Left renal cortex interstitium (tissue), 4 donors: ENCODE measurements at regions not wholly inside any gene's neighbourhood (a gene's known extent, or its start where the extent isn't known, plus 50 kb on each side); places are given as distances from the start of the nearest gene placed in this dataset.

ENCODE experiments used
- DNase-seq, 4 donors: peaks; one replicate each; pipeline ENCODE4 v3.0.0-alpha.2; 2013; ENCODE audit warnings: low read depth in 4 of 4, low spot score in 2 of 4, missing footprints in 1 of 4

- no peak for DNase-seq
Observed at GRCh38 chr19:30120860-30121484, 178.9 kb downstream of the URI1 start.

- DNase-seq, result no peak
Observed at GRCh38 chr19:30122431-30122830, 180.4 kb downstream of the URI1 start.

GRCh38 chr19:30123119-30123518, 181.1 kb downstream of the URI1 start:
- DNase-seq, result no peak

DNA sequence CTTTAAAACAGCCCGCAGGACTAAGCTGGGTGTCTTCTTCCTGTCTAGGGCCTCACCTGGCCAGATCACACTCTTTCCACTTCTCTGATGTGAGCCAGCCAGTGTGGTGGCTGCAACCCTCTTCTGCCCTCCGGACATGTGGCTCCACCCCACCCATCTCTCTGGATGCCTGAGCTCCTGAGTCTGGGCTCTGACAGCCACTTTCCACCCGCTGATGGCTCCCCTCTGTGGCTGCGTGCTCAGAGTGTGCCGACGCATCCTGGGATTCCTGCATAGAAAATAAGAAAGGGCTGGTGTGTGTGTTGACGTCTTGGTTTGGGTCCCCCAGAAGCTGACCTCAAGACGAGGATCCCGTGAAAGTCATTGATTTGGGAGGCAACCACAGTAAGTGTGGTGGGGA, 181.6 kb downstream of the URI1 start:
- DNase-seq, result no peak

DNA sequence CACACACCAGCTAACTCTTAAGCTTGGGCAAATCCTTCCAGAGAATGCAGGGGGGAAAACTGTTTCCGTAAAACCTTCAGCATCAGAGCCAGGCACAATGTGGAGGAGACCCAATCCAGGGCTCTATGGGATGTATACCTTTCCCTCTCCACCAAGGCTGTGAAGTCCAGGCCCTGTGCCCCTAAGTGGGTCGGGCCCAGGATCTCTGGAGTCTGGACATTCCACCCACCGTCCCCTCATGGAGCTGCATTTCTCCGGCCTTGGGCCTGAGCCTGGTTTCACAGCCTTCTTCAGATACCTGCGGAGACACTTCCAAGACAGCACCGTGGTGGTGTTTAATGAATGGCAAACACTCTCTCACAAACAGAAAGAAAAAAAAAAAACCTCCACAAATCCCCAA, 186.2 kb downstream of the URI1 start:
- no peak for DNase-seq

GRCh38 chr19:30130356-30131122, 188.5 kb downstream of the URI1 start:
- no peak for DNase-seq

DNA sequence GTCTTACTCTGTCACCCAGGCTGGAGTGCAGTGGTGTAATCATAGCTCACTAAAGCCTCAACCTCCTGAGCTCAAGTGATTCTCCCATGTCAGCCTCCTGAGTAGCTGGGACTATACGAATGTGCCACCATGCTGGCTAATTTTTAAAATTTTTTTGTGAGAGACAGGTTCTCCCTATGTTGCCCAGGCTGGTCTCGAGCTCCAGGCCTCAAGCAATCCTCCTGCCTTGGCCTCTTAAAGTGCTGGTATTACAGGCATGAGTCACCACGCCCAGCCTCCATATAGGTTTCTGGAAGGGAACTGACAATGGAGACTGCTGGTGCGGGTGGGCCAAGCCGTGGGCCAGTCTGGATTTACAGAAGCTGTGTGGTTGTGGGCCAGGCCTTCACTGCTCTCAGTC, 189.2 kb downstream of the URI1 start:
- DNase-seq, result no peak

- no peak for DNase-seq
Observed at GRCh38 chr19:30131722-30132291, 189.8 kb downstream of the URI1 start.

GRCh38 chr19:30132343-30133075, 190.5 kb downstream of the URI1 start:
- DNase-seq, result no peak

DNA sequence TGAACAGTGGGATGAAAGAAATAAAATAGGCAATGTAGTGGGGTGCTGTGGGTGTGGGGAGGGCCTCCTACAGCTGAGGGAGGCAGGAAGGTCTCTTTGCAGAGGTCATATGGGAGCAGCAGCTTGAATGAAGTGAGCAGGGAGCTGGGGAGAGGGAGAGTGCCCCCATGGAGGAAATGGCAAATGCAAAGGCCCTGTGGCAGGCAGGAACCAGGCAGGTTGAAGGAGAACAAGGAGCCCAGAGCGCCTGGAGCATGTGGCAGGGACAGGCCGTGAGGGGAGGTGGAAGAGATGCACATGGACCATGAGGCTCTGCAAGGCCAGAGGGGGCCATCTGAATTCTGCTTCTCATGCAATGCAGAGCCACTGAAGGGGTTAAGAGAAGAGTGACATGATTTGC, 191.8 kb downstream of the URI1 start:
- DNase-seq, result no peak

DNA sequence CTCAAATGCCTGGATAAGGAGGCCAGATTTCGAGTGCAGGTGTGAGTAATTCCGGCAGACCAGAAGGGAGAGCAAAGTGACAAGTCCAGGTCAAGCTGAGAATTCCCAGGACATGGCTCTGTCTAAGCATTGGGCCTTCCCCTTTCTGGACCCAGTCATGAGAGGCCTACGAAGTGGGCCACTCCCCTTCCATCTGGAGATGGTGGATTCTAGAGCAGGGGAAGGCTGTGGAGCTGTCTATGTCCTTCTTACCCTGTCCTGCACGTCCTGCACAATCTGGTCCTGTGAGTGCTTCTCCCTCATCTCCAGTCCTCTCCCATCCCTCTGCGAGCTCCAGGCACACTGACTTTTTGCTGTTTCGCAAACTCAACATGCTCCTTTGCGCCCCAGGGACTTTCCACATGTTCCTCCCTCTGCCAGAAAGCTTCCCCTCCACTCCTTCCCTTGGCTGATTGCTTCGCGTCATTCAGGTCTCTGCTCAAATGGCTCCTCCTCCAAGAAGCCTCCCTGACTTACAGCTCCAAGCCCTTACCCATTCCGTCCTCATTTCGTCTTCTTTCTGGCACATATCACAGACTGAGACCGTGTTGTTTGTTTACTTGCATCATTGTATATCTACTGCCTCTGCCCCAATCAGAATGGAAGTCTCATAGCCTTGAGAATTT, 193.2 kb downstream of the URI1 start:
- DNase-seq, result no peak

DNA sequence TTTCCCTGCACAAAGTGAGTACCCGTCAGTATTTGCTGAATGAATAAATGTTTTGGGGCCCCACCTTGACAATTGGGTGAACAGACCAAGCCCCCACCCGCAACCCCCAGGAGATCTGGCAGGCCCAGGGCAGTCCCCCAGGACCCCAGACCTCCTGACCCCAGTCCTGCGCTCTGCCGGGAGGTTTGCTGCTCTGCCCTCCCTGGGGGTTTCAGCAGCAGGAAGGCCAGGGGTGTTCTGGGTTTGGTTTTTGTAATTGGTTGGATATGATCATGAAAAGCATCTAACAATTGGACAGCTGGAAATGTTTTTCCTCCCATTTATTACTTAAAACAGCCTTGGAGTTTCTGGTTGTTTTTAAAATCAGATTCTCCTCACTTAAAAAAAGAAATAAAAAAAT, 193.8 kb downstream of the URI1 start:
- DNase-seq, result no peak

GRCh38 chr19:30136611-30137195, 194.7 kb downstream of the URI1 start:
- DNase-seq, result no peak

GRCh38 chr19:30137747-30138146, 195.7 kb downstream of the URI1 start:
- no peak for DNase-seq

- no peak for DNase-seq
Observed at GRCh38 chr19:30144242-30144758, 202.3 kb downstream of the URI1 start.

DNA sequence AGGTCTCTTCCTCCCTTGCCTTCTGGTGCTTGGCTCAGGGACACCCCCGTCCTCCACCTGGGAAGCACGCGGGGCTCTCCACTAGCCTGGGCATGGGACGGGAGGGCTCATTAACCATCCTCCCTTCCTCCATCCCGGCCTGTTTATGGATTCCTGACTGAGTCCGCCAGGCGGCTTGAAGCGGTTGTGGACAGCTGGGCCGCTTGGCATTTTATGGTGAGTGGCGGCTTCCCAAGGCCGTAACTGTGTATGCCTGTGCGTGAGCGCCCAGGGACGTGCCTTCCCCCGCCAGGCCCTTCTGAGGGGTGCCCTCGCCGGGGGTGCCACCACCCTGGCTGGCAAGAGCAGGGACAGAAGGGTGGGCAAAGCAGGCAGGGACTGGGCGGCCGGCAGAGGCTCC, 202.8 kb downstream of the URI1 start:
- no peak for DNase-seq

DNA sequence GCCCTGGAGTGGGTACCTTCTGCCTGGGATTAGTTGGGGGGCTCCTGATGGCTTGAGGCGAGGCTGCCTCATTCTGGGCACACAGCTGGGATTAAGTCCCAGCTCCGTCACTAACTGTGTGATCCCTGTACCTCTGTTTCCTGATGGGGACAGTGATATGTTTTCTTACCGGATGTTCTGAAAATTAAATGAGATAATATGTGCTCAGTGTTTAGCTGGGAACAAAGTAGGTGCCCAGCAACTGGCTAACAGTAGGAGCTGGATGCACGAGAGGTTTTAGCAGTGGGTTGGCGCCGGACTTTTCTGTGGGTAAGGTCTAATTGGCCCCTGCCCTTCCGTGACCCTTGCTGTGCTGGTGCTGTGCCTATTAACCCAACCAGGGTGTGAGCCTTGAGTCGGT, 203.4 kb downstream of the URI1 start:
- DNase-seq, result no peak

DNA sequence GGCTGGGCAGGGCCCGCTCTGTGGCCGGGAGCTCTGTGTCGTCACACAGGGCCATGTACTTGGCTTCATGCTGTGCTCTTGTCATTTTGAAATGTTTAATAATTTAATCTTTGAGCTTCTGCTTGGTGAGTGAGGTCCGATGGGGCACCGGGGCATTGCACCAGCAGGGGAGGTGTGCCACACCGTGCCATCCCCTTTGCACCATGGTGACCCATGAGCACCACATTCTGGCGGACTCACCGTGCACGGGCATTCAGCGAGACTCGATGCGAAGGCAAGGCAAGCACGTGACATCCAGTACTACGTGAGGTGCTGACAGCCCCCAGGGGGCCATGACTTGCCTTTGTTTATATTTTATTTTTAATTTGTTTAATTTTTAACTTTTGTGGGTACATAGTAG, 204.3 kb downstream of the URI1 start:
- no peak for DNase-seq

DNA sequence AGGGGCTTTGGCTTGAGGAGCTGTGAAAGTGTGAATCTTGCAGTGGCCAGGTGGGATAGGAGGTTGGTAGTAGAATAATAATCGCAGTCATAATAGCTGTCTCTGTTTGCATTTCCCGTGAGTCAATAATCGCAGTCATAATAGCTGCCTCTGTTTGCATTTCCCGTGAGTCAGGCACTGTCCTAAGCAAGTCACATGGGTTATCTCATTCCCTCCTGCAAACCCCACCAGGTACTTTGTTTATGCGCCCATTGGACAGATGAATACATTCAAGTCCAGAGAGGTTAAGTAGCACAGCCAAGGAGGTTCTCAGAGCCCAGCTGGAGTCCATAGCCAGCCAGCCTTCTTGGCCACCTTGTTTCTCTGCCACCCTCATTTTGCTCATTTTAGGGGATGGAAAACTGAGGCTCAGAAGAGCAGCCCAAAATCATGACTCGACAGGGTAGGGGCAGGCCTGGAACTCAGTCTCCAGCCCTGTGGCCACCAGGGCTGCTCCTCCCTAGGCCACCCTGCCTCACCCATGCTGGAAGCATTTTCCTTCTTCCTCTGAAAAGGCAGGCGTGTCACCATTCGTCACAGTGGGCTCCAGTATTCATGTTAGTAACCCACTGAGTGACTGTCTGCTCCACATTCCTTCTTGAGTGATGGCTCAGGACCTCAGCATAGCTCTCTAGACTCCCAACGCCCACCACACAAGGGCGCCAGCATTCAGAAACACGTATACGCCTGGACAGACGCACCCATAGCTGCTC, 206.2 kb downstream of the URI1 start:
- no peak for DNase-seq

DNA sequence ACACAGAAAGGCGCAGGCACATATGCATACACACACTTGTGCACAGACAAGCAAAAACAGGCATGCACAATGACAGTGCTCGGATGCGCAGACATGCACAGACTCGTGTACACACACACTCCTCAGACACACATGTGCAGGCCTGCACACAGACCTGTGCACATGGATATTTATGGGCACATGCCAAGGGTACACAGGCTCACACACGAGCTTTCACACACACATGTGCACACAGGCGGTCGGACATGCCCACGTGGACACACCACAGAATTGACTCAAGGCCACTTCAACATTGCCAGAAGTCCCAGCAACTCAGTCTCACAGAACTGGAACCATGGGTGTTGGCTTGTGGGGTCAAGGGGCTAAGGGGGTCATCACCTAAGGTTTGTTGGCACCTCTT, 206.8 kb downstream of the URI1 start:
- no peak for DNase-seq
